Activated T-cell treated with anti-CD3 and anti-CD28 coated beads for 48 hours (primary cell): ENCODE measurements at regions not wholly inside any gene's neighbourhood (a gene's known extent, or its start where the extent isn't known, plus 50 kb on each side); places are given as distances from the start of the nearest gene placed in this dataset.

Experiments
- DNase-seq: peaks from one replicate; pipeline ENCODE4 v3.0.0-alpha.2; 2020; ENCODE audit warnings: low read depth

DNA sequence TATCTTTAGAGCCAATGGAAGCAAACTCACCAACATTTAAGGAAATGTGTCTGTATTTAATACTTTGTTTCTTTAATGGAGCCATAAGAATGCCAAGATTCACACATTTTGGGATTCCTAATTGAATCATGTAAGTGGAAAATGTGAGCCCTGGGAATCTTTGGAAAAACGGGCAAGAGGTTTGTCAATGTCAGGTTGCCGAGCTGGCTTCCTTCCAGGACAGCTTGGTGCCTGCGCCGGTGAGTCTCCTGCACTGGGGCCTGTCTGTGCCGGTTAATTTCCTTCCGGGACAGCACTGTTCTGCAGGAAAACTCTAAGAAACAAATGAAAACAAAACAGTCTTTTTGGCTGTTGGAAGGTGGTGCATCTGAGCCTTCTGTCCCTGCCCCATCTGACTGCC, 210.6 kb downstream of the HAPSTR1 start:
- DNase-seq: no peak

DNA sequence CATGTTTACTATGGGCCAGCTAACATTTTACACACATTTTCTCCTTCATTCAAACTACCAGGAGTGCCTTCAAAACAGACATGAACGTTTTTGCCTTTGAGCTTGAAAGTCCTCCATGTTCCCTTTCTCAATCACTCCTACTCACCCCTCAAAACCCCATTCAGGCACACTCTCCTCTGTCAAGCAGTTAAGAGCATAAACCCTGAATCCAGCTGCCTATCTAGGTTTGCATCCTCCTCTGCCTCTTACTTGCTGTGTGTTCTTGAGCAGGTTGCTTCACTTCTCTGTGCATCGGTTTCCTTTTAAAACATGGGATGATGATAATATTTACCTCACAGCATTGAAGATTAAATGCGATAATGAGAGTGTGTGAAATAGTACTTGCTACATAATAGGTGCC, 215.3 kb downstream of the HAPSTR1 start:
- DNase-seq: no peak

DNA sequence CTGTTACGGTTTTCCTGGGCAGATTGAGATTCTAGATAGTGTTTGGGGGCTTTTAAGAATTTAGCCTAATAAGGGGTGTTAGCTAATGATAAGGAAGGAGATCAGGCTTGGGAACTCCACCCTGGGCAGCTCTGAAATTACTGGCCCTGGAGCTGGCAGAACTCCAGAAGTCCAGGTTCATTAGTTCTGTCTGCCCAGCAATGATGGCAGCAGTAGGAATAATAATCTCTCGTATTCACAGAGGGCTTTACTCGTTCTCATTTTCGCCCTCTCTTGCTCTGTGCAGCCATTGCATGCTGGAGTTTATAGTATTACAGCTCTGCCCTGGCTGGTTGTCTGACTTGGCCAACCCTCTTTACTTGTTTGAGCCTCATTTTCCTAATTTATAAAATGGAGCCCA, 216.0 kb downstream of the HAPSTR1 start:
- DNase-seq: no peak

DNA sequence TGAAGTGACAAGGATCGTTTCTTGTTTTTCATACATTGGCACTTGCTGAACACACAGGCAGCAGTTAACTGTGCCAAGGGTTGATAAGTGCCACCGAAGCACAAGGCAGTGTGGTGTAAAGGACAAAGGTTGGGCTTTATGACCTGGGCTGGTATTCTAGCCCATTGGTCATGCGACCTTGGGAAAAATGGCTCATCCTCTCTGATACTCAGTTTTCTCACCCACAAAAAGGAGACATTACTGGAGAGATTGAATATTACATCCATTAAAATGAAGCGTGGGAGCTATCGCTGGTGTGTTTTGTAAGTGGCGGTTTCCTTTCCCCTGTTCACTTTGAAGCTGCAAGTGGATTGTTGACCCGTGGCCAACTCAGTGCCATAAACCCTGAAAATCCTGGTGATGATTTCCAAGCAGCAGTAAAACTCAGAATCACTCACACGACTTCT, 216.9 kb downstream of the HAPSTR1 start:
- DNase-seq: no peak

DNA sequence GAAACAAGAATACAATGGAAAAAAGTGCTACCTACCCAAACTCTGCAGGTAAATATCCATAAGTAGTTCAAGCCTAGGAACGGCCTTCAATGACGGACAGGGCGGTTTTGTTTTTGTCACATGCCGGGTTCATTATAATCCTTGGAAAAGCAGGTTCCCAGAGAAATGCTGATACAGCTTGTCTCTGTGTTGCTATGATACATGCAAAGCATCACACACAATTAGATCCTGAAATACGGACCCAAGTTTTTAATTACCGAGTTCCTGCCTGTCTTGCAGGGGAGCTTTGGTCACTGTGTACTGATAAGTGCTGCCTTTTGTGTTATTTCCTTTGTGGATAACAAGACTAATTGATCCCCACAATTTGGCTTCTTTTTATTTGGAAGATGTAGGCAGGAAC, 217.4 kb downstream of the HAPSTR1 start:
- no peak for DNase-seq

DNA sequence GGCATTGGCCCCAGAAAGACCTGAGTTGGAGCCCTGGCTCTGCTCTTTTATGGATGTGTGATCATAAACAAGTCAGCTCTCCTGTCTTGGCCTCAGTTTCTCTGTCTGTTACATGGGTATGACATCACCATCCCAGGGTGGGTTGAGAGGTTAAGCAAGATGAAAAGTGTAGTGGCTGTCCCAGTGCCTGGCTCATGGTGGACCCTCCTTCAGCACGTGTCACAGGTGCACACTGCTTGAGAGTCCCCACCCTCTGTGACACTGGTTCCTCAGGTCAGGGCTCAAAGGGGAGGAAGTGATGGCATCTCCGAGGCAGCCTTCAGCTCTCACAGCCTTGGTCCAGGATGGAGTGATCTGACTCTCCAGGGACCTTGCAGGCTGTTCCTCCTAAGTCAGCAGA, 218.4 kb downstream of the HAPSTR1 start:
- DNase-seq: no peak

DNA sequence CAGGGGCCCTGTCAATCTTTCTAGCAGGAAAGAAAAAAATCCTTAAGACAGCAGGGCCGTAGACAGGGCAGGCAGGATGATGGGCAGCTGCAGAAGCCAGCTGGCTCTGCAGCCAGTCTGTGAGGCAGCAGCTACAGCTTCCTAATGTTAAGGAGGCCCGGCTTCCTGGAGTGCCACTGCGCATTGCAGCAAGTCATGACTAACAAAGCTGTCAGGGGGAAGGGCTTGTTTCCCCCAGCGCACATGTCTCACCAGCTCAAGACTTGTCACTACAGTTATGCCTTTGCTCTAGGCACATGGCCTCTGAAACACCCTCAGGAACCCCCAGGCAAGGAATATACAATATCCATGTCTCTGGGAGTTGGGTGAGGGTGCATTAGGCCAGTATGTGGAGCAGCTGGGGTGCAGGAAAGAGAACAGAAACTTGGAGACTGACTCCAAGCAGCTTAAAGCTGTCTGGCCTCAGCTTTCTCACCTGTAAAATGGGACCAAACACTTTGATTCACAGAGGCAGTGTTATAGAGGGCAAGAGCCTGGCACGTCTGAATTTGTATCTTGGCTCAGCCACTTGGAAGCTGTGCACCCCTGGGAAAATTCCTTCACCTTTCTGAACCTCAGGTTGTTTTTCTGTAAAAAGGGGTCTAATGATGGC, 220.0 kb downstream of the HAPSTR1 start:
- DNase-seq: no peak

DNA sequence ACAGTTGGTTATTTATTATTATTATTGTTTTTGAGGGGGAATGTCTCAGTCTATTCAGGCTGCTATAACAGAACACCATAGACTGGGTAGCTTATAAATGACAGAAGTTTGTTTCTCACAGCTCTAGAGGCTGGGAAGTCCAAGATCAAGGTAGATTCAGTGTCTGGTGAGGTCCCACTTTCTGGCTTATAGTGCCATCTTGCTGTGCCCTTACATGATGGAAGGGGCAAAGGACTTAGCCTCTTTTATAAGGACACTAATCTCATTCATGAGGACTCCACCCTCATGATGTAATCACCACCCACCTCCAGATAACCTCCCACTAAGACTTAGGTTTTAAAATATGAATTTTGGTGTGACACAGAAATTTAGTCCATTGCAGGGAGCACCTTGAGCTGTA, 224.6 kb downstream of the HAPSTR1 start:
- DNase-seq: no peak

DNA sequence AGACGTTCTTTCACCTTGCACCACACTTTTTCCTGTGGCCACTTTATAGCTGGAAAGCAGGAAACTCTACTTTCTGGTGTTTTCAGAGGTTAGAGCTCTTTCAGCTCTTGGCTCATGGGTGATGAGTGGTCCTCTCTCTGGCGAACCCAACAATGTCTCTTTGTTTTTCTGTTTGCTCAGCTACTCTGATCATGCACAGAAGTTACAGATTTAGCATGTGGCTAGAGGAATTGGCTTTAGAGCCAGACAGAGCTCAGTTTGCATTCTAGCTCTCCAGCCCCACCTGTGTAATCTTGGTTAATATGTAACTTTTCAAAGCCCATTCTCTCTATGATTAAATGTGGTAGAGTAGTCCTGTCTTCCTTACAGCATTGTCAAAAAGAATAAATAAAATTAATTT, 225.2 kb downstream of the HAPSTR1 start:
- DNase-seq: no peak

DNA sequence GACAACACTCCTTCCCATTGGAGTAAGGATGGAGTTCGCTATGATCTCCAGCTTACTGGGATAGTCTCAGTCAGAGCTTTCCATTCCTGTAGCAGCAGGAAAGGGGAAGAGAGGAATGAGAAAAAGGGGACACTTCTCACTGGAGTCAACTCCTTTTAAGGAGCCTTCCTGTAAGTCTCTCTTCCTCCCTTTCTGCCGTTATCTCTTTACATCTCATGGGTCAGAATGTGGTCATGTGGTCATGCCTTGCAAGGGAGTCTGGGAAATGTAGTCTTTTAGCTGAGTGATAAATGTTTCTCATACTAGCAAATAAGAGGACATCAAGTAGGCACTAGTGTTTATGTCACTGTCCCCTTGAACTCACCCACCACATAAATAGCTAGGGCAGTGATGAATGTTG, 227.3 kb downstream of the HAPSTR1 start:
- no peak for DNase-seq

DNA sequence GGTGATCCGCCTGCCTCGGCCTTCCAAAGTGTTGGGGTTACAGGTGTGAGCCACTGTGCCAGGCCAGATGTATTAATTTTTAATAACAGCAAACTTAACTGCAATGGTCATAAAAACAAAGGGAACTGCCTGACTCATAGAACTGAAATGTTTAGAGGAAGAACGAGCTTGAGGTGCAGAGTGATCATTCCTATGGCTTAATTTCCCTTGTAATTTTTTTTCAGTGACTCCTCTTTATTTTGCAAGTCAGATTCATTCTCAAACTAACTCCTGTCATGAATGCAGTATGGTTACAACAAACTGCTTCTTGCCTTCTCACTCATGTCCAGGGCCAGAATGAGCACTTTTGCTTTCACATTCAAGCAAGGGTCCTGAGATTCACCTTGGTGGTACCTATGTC, 231.3 kb downstream of the HAPSTR1 start:
- no peak for DNase-seq

DNA sequence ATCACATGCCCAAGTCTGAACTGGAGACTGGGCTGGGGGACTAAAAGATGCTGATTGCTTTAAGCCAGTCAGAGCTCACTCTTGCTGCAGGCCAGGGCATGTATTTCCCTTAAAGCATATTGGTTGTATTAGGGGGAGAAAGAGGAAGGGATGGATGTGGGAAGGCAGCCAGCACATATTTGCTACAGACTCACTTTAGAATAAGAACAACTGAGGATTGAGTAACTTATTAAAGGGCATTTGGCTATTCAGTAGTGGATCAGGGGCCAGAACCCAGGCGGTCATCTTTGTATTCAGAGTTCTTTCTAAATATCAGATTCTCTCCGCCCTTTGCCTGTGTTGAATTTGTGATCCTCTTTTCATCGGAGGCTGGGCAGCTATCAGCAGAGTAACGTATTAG, 231.7 kb downstream of the HAPSTR1 start:
- DNase-seq: no peak

DNA sequence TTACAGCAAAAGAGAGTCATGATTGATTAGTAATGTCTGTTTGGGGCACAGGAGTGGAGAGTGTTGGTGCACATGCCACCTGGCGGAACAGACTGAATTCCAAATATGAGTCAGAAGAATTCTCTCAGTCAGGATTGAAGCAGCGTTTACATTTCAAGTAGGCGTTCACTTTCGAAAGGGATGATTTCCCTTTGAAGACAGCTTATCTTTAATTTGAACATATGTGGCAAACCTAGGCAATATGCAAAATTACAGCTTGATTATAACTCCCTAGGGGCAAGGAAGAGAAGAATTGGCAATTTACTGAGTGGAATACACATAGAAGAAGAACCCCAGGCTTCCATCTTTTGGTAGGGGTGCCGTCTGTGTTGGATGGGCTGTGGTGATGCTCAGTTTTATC, 235.8 kb downstream of the HAPSTR1 start:
- DNase-seq: no peak

DNA sequence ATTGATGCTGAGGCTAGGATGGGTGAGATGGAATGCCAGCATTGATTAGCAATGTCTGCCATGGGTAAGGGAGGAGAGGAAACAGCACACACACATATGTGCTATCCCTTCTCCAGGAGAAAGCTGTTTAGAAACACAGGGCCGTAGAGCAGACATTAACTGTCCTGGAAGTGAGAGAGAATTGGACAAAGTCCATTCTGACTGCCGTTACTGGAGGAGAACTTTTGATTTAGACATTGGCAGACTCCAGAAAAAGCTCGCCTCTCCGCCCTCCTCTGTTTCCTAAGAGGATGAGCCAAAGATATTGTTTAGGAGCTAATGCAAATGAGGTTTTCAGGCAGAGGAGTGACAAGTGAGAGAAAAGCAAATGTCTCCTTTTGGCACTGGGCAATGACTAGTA, 237.0 kb downstream of the HAPSTR1 start:
- DNase-seq: no peak

DNA sequence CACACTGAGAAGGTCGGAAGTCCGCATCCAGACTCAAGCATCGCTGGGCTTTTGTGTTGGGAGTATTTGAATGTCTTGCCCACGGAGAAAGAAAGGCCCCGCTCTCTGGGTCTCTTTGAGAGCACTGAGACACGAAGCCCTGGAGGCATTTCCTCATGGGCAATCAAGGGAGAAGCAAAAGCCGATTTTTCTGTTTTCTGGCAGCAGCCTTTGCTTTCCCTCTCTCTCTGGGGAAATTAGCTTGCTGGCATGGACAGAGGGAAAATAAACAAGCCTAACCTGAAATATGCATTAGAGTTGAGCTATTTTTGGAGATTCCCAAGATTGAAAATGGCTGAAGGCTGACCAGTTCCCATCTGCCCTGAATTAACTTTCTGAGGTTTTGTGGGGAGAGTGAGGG, 238.7 kb downstream of the HAPSTR1 start:
- DNase-seq: no peak

DNA sequence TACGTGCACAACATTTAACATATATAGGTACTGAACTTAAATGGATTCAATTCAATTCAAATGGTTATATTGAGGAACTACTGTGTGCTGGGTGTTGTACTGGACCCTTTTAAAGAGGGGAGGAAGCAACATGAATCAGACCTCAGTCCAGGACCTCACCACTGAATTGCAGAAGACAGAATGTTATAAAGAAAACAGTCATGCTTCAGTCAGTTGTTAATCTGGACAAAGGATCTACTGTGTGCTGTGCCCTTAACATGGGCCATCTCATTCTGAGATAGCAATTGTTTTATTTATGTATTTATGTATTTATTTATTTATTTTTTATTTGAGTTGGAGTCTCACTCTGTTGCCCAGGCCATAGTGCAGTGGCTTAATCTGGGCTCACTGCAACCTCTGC, 240.1 kb downstream of the HAPSTR1 start:
- no peak for DNase-seq

DNA sequence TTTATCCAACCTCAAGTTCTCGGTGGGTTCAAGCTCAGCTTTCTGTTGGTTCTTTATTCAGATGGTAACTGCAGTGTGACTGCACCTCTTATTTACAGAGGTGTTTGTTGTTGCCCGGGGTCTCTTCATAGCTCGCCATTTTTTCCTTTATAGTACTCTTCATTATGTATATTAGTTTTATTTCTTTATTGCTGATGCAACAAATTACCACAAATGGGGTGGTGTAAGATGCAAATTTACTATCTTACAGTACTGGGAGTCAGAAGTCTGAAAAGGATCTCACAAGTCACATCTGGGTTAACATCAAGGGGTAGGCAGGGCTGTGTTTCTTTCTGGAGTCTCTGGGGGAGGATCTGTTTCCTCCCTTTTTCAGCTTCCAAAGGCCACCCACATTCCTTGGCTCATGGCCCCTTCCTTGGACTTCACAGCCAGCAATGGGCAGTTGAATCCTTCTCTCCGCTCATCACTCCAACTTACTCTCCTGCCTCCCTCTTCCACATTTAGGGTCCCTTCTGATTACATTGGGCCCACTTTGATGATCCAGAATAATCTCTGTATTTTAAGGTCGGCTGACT, 241.2 kb downstream of the HAPSTR1 start:
- DNase-seq: no peak

DNA sequence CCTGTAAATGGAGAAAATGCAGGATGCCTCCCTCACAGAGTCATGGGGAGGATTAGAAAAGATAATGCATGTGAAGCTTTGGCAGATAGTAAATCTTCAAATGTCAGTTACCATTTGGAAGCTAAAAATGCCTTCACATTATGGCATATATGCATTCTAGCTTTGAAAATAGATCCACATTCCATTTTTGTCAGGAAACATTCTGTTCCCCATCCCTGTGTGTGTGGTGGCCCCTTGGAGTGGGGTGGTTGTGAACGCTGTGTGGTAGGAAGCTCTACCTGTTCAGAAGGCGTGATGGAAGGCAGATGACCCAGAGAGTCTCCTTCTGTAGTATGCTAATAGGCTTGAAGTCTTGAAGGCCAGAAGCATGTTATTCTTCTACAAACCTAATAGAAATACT, 242.0 kb downstream of the HAPSTR1 start:
- no peak for DNase-seq

DNA sequence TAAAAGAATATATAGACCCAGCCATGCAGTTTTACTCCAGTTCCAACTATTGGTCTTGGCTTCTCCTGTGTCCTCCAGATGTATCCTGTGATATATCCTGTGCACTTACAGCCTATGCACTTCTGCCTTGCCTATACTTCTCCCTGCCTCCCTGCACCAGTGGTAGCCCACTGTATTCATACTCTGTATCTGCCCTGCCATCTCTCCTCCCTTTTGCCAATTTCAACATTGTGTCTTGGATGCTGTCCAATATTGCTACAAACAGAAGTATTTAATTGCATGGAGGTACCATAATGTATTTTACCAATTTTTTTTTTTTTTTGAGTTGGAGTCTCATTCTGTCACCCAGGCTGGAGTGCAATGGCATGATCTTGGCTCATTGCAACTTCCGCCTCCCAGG, 242.7 kb downstream of the HAPSTR1 start:
- DNase-seq: no peak

DNA sequence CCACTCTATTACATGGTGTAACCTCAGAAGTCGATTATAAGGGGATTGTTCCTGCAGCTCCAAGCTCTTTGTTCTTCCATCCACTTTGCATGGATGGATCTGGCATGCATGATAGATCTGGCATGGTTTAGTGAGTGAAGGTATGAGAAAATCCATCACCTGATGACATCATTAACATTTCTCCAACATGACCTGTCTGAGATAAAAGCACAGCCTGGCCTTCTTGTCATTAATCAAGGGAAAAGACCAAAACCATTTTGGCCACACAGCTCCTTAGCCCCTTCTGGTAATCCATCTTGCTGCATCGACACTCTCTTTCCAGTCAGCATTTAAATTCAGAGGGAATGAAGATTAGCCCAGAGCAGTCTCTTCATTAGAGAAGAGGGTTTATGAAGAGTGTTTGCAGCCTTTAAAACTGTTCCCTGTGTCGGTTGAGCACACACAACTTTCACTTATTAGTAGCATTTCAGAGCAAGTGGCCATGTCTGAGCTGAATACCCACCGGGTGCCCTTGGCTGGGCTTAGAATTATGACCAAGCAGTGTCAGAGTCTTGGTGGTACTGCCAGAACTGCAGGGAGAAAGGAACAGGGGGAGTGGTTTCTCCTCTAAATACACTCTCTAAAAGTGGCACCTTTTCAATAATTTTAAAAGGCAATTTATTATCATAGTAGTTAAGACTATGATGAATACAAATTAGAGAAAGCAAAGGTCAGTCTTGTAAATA, 246.0 kb downstream of the HAPSTR1 start:
- no peak for DNase-seq

DNA sequence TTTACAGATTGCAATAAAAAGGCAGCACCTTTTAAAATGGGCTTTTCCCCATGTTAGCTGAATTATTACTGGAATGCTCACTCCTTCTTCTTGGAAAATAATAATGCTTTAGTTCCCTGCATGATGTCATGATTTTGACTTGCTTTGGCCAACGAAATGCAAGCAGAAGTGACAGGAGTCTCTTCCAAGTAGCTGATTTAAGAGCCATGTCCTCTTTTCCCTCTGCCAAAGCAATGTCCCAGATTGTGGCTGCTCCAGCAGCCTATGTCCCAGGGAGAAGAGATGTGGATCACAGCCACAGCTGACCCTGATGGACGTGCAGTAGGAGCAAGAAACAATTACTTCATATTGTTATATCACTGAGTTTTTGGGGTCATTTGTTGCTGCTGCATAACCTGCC, 246.6 kb downstream of the HAPSTR1 start:
- no peak for DNase-seq

DNA sequence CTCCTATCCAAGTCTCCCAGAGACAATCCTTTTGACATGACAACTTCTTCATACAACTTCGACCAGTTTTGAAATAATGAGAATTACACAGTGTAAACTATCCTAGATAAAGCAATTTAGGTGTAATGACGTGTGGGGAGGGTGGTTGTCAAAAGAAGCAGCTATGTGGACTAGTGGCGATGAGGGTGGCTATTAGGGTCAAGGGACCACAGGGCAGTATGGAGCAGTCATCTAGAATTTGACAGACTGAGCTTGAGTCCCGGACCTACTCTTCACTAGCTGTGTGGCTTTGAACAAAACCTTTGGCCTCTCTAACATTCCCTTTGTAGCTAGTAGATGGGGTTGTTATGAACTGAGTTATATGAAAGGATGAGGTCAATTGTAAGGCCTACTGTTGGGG, 247.1 kb downstream of the HAPSTR1 start:
- no peak for DNase-seq

DNA sequence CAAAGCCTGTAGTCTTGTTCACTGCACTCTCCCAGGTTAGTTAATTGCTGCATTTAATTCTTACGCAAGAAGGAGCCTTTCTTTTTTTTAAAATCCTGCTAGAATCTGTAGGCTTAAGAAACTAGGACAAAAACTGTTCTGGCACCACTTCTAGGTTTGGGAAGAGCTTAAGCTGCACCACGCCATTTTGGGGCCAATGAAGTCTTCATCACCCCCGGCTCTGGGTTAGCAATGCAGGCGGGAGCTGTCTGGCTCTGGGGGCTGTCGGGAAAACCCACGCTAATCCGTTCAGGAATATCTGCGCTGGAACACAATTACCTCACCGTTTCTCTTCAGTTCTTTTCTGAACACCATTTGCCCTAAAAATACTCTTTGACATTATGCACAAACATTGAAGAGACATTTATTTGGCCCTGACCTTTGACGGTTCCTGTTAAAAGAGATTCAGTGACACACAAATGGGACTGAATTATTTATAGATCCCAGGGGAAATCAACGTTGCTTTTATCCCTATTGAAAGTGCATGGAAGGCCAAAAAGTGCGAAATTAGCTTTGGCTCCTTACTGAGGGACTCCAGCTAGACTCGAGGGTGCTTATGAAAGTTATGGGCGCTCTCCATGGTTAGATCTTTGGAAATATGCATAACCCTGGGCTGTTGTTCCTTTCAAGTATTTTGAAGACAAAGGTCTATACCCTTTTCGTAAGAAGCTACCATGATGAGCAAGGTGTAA, 249.2 kb downstream of the HAPSTR1 start:
- DNase-seq: no peak
